GM19351 (cell line): ENCODE measurements at regions not wholly inside any gene's neighbourhood (a gene's known extent, or its start where the extent isn't known, plus 50 kb on each side); places are given as distances from the start of the nearest gene placed in this dataset.

Source experiments
- ATAC-seq: cut with Tn5 transposase; IDR thresholded peaks from one replicate; pipeline ENCODE4 v1.9.1; 2021; ENCODE audit warnings: mild to moderate bottlenecking, moderate library complexity; ENCODE audit not compliant: unreplicated experiment

GRCh38 chr6:165090242-165090641 is 219.2 kb downstream of the C6orf118 start:
- ATAC-seq = no peak

- ATAC-seq = no peak
Observed at GRCh38 chr6:165086814-165087213, 222.6 kb downstream of the C6orf118 start.

GRCh38 chr6:165082636-165083035 is 226.8 kb downstream of the C6orf118 start:
- ATAC-seq = no peak

GRCh38 chr6:165081944-165082532 is 227.4 kb downstream of the C6orf118 start:
- no peak for ATAC-seq

- no peak for ATAC-seq
Observed at GRCh38 chr6:165077876-165078275, 231.5 kb downstream of the C6orf118 start.

GRCh38 chr6:165071906-165072305 is 237.5 kb downstream of the C6orf118 start:
- ATAC-seq = no peak

- ATAC-seq = no peak
Observed at GRCh38 chr6:165060720-165061119, 248.7 kb downstream of the C6orf118 start.

GRCh38 chr6:165059032-165059431 is 250.4 kb downstream of the C6orf118 start:
- ATAC-seq = no peak

GRCh38 chr6:165056292-165056691 is 253.1 kb downstream of the C6orf118 start:
- ATAC-seq = no peak

- ATAC-seq = no peak
Observed at GRCh38 chr6:165055231-165055630, 254.2 kb downstream of the C6orf118 start.

- no peak for ATAC-seq
Observed at GRCh38 chr6:165052561-165053480, 256.6 kb downstream of the C6orf118 start.

GRCh38 chr6:165049362-165049761 is 260.0 kb downstream of the C6orf118 start:
- peak; percentile 51 for ATAC-seq

- ATAC-seq = no peak
Observed at GRCh38 chr6:165047952-165048351, 261.5 kb downstream of the C6orf118 start.

GRCh38 chr6:165045631-165046030 is 263.8 kb downstream of the C6orf118 start:
- no peak for ATAC-seq

GRCh38 chr6:165042912-165043311 is 266.5 kb downstream of the C6orf118 start:
- ATAC-seq = no peak

GRCh38 chr6:165040440-165040839 is 269.0 kb downstream of the C6orf118 start:
- ATAC-seq = no peak

- no peak for ATAC-seq
Observed at GRCh38 chr6:165034271-165034741, 275.1 kb downstream of the C6orf118 start.

- ATAC-seq = no peak
Observed at GRCh38 chr6:165031502-165031901, 277.9 kb downstream of the C6orf118 start.

GRCh38 chr6:165025040-165025439 is 284.4 kb downstream of the C6orf118 start:
- no peak for ATAC-seq

GRCh38 chr6:165019681-165020080 is 289.7 kb downstream of the C6orf118 start:
- no peak for ATAC-seq

GRCh38 chr6:165015676-165016075 is 293.7 kb downstream of the C6orf118 start:
- no peak for ATAC-seq

- no peak for ATAC-seq
Observed at GRCh38 chr6:165013701-165014100, 295.7 kb downstream of the C6orf118 start.
